ENCODE measurements at regions not wholly inside any gene's neighbourhood (a gene's known extent, or its start where the extent isn't known, plus 50 kb on each side); places are given as distances from the start of the nearest gene placed in this dataset.

DNA sequence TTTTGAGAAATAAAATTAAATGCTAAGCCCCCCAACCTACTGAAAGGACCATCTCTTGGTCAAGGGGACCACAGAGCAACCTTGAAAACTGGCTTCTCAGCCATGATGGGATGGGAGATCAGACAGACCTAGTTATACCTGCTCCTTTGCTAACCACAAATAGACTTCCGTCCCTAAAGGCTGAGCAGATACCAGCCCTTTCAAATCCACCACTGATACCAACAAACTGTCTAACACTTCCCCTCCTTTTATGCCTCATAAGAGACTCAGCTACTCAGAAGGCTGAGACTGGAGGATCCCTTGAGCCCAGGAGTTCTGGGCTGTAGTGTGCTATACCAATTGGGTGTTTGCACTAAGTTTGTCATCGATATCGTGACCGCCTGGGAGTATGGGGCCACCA, 407.3 kb downstream of the SIPA1L2 start:
- H3K4me2 ChIP-seq (ENCODE audit: control insufficient read depth, extremely low read depth, insufficient read depth, low read depth, low read length) = no peak overlapping the region
- no peaks in the 10 kb centered on the region for H4K20me1 ChIP-seq (ENCODE audit: control insufficient read depth, extremely low read depth, insufficient read depth, low read length)
- no peak overlapping the region for H2AFZ ChIP-seq (ENCODE audit: control insufficient read depth, low read length)
- TF ChIP-seq CTCF (optimal IDR thresholded peaks at IDR 0.05 in 1 of 3, IDR thresholded peaks at IDR 0.05 in 1 of 3, conservative IDR thresholded peaks at IDR 0.05 in 1 of 3; ENCODE audit: extremely low read depth in 1 of 3, insufficient read depth in 2 of 3, low read length in 3 of 3) (no peak), EZH2 (IDR thresholded peaks at IDR 0.05; ENCODE audit: low read length) (no peak)
- dilution Hi-C loops (cut with MboI; ENCODE audit: extremely low pct_ligation_motif_present, low sequenced_read_pairs) = no loop called here
- no peaks in the 10 kb centered on the region for H3K79me2 ChIP-seq (ENCODE audit: control insufficient read depth, insufficient read depth, low read length)
- peak overlapping the region; percentile 62 for H3K27ac ChIP-seq (ENCODE audit: control insufficient read depth, insufficient read depth, low read length)
- peaks cover 32% of the 10 kb centered on the region for H3K4me1 ChIP-seq (ENCODE audit: control insufficient read depth, extremely low read depth, insufficient read depth, low read length)
- H3K9me3 ChIP-seq (ENCODE audit: control insufficient read depth, low read depth, low read length) = no peaks in the 10 kb centered on the region
- no peaks in the 10 kb centered on the region for H3K36me3 ChIP-seq (ENCODE audit: control insufficient read depth in 2 of 2, extremely low read depth in 1 of 2, insufficient read depth in 2 of 2, low read length in 2 of 2)
- peak; percentile 20 for FAIRE-seq
- no peak overlapping the region for H3K9ac ChIP-seq (ENCODE audit: control insufficient read depth, extremely low read depth, insufficient read depth, low read length)
- H3K9me1 ChIP-seq (ENCODE audit: control insufficient read depth, extremely low read depth, insufficient read depth, low read length) = no peaks in the 10 kb centered on the region
- no peak for DNase-seq (ENCODE audit: low read depth, low spot score)
- no peak overlapping the region for H3K4me3 ChIP-seq (ENCODE audit: control insufficient read depth in 2 of 3, extremely low read depth in 1 of 3, insufficient read depth in 2 of 3, low read depth in 1 of 3, low read length in 3 of 3)
- H3K27me3 ChIP-seq (ENCODE audit: control insufficient read depth, extremely low read depth, insufficient read depth, low read length) = no peaks in the 10 kb centered on the region

- TF ChIP-seq CTCF (optimal IDR thresholded peaks at IDR 0.05 in 1 of 3, IDR thresholded peaks at IDR 0.05 in 1 of 3, conservative IDR thresholded peaks at IDR 0.05 in 1 of 3; ENCODE audit: extremely low read depth in 1 of 3, insufficient read depth in 2 of 3, low read length in 3 of 3) (no peak), EZH2 (IDR thresholded peaks at IDR 0.05; ENCODE audit: low read length) (no peak)
- H3K9me1 ChIP-seq (ENCODE audit: control insufficient read depth, extremely low read depth, insufficient read depth, low read length) = no peaks in the 10 kb centered on the region
- peak; percentile 94 for DNase-seq (ENCODE audit: low read depth, low spot score)
- peak overlapping the region; percentile 62 for H3K27ac ChIP-seq (ENCODE audit: control insufficient read depth, insufficient read depth, low read length)
- no peak overlapping the region for H3K4me3 ChIP-seq (ENCODE audit: control insufficient read depth in 2 of 3, extremely low read depth in 1 of 3, insufficient read depth in 2 of 3, low read depth in 1 of 3, low read length in 3 of 3)
- H3K4me1 ChIP-seq (ENCODE audit: control insufficient read depth, extremely low read depth, insufficient read depth, low read length) = peaks cover 32% of the 10 kb centered on the region
- dilution Hi-C loops (cut with MboI; ENCODE audit: extremely low pct_ligation_motif_present, low sequenced_read_pairs) = no loop called here
- peak; percentile 100 for FAIRE-seq
- no peaks in the 10 kb centered on the region for H3K36me3 ChIP-seq (ENCODE audit: control insufficient read depth in 2 of 2, extremely low read depth in 1 of 2, insufficient read depth in 2 of 2, low read length in 2 of 2)
- no peaks in the 10 kb centered on the region for H3K27me3 ChIP-seq (ENCODE audit: control insufficient read depth, extremely low read depth, insufficient read depth, low read length)
- H3K4me2 ChIP-seq (ENCODE audit: control insufficient read depth, extremely low read depth, insufficient read depth, low read depth, low read length) = peak overlapping the region; percentile 39
- H3K9me3 ChIP-seq (ENCODE audit: control insufficient read depth, low read depth, low read length) = no peaks in the 10 kb centered on the region
- no peak overlapping the region for H2AFZ ChIP-seq (ENCODE audit: control insufficient read depth, low read length)
- H3K79me2 ChIP-seq (ENCODE audit: control insufficient read depth, insufficient read depth, low read length) = no peaks in the 10 kb centered on the region
- H4K20me1 ChIP-seq (ENCODE audit: control insufficient read depth, extremely low read depth, insufficient read depth, low read length) = no peaks in the 10 kb centered on the region
- H3K9ac ChIP-seq (ENCODE audit: control insufficient read depth, extremely low read depth, insufficient read depth, low read length) = no peak overlapping the region
Observed at GRCh38 chr1:232221802-232222499, 408.0 kb downstream of the SIPA1L2 start.

All from keratinocyte (primary cell).